HFF-Myc (cell line): ENCODE measurements at regions not wholly inside any gene's neighbourhood (a gene's known extent, or its start where the extent isn't known, plus 50 kb on each side); places are given as distances from the start of the nearest gene placed in this dataset.

ENCODE experiments used
- DNase-seq: peaks from one replicate; pipeline ENCODE4 v3.0.0-alpha.2; 2011; ENCODE audit warnings: low read depth; ENCODE audit errors: extremely low read depth
- H3K4me3 ChIP-seq: replicated peaks from 2 replicates; pipeline ENCODE4 v1.5.1; 2011; ENCODE audit warnings: low read depth, mild to moderate bottlenecking, control low read depth, low read length
- TF ChIP-seq, protein P1 (sequence below): IDR thresholded peaks from 2 replicates; pipeline ENCODE4 v1.5.1; 2012; ENCODE audit warnings: mild to moderate bottlenecking, low read depth, low read length, control low read depth; ENCODE audit errors: missing control alignments

DNA sequence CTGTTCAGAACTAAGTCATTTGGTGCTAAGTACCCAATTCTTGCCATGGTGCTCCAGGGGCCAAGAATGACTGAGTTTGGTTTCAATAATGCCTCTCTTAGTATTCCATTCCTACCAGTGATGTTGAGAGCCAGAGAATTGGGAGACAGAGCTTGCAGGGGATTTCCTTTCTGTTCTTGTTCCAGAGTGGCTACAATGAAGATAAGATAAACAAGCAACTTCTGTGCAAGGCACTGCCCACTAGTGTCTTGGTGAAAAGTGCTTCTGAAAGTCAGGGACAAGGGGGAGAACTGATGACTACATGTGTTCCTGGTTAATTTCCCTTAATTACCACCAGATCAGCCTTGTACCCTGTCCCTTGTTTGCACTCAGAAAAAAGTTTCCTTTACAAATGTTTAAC is 421.6 kb downstream of the BCKDHB start:
- TF ChIP-seq, protein P1, sequence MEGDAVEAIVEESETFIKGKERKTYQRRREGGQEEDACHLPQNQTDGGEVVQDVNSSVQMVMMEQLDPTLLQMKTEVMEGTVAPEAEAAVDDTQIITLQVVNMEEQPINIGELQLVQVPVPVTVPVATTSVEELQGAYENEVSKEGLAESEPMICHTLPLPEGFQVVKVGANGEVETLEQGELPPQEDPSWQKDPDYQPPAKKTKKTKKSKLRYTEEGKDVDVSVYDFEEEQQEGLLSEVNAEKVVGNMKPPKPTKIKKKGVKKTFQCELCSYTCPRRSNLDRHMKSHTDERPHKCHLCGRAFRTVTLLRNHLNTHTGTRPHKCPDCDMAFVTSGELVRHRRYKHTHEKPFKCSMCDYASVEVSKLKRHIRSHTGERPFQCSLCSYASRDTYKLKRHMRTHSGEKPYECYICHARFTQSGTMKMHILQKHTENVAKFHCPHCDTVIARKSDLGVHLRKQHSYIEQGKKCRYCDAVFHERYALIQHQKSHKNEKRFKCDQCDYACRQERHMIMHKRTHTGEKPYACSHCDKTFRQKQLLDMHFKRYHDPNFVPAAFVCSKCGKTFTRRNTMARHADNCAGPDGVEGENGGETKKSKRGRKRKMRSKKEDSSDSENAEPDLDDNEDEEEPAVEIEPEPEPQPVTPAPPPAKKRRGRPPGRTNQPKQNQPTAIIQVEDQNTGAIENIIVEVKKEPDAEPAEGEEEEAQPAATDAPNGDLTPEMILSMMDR = no peak
- DNase-seq = peak; percentile 65
- H3K4me3 ChIP-seq = no peak overlapping the region

DNA sequence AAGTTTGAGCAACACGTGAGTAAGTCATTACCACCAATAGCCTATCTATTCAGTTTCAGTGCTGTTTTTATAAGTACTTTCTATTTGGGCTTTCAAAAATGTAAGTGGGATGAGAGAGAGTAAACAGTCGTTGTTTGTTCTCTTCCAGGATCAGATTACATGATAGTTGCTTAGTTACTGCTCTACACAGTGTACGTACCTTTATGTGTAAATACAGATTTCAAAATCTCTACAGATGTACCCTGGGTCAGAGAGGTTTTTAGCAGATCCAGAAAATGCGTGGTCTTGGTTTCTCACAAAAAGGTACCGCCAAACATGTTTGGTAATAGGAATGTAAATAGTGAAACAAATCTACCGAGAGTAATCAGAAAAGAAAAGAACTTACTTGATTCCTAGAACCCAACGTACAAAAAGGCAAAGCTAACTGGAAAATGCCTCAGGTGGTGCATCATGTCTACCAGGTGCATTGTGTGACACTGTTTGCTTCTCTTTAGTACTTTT is 421.1 kb downstream of the BCKDHB start:
- TF ChIP-seq, protein P1 = no peak
- H3K4me3 ChIP-seq = no peak overlapping the region
- DNase-seq = no peak

DNA sequence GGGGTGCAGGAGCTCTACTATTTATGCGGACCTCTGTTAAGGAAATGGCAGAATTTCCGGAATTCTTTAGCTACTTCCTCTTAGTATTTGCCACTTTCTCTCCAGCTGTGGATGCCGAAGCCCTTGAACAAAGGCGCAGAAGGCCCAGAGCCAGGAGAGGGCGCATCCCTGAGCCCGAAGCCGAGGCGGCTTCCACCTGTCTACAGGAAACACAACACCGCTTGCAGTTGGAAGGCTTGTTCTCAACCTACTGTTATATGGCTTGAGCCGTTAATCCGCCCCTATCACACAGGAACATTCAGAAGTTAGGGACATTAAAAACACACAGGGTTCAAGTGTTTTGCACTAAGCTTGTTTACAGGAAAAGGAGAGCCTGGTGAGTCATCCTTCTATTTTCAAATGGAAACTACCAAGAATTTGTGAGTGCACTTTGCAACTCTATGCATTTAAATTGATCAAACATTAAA is 417.1 kb downstream of the BCKDHB start:
- TF ChIP-seq, protein P1 = no peak
- H3K4me3 ChIP-seq = no peak overlapping the region
- DNase-seq = no peak

DNA sequence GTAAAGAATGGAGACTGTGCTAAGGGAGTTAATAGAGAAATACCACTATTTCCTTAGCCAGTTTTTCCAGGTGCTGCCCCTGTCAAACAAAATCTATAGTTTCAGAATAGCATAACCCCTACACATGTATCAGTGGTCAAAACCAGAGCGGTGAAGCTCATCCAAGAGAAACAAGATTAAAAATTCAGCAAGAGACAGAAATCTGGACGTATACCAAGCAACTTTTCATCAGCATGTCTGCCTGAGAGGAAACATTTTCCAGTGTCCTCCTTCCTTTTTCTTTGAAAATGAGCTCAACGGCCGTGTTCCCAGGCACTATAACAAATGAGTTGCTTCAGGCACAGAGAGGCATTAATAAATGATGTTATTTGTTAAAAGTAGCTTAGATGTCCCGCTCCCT is 416.5 kb downstream of the BCKDHB start:
- no peak for DNase-seq
- TF ChIP-seq, protein P1 = no peak

GRCh38 chr6:80522576-80522975 is 416.1 kb downstream of the BCKDHB start:
- no peak overlapping the region for H3K4me3 ChIP-seq

More for the DNA sequence above, 416.5 kb downstream of the BCKDHB start:
- H3K4me3 ChIP-seq = no peak overlapping the region

DNA sequence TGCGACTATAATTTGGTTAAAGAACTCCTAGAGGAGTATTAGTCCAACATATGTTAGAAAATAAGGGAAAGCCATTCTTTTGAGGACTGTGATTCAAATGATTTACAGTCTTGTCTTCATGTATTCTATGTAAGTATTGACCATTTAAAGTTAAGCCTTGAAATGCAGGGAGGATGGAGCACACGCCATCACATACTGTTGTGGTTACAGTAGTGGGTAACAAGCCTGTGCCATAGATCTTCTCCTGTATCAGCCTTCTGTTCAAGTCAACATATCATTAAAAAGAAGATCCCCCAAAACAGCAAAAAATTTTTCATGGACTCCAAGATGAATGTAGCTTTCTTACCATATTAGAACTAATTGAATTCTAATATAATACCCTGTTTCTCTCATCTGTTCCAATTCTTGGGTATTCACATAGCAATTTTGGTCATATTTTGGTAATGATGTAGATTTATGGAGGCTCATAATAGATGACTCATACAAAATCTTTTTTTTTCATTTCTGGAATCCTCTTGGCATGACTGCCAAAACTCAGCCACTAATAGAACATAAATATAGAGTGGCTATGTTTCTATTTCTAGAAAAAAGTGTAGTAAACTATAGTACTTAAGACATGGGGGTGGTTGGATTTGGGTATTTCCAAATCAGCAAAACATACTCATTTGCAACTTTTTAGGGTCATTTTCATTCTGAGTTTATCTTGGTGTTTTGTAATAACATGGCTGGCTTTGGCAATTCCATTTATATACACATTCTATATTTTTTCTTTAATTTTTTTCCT is 413.5 kb downstream of the BCKDHB start:
- no peak for DNase-seq
- TF ChIP-seq, protein P1 = no peak
- H3K4me3 ChIP-seq = no peak overlapping the region

More at GRCh38 chr6:80522576-80522975, 416.1 kb downstream of the BCKDHB start:
- no peak for DNase-seq
- TF ChIP-seq, protein P1 = no peak
